Retinal pigment epithelial cell (primary cell): ENCODE measurements at regions not wholly inside any gene's neighbourhood (a gene's known extent, or its start where the extent isn't known, plus 50 kb on each side); places are given as distances from the start of the nearest gene placed in this dataset.
A peak's percentile ranks its signal among the peaks of the same experiment; 100 is the strongest.

Source experiments
- DNase-seq: peaks from one replicate; pipeline ENCODE4 v3.0.0-alpha.2; 2010; ENCODE audit warnings: low read depth
- H3K4me3 ChIP-seq: 2 replicates; pipeline ENCODE4 v1.5.1; 2011; ENCODE audit warnings: mild to moderate bottlenecking, low read length, control low read depth, moderate library complexity
- CTCF ChIP-seq: conservative IDR thresholded peaks from 2 replicates; pipeline ENCODE4 v1.5.1; 2011; ENCODE audit warnings: low read depth, low read length, control low read depth, inconsistent platforms

- DNase-seq = no peak
- H3K4me3 ChIP-seq = no peak overlapping the region
- TF ChIP-seq CTCF = no peak
These were observed 71.9 kb downstream of the TNP1 start for GRCh38 chr2:216787851-216788540.

DNA sequence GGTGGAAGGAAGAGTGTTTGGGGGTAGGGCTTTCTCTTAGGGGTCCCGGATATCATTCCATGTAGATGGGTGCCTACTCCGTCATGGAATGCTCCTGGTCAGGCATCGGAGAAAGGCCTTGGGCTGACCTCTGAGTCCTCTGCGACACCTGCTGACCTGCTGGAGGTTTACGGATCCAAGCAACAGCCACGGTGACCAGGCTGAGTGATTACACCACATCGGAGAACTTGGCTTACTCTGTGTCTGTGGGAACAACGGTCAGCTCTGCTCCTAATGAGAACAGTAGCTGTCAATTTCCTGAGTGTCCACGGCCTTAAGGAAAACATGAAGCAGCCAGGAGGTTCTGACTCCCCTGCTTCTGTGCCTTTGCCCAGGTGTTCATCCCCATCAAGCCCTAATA lies 73.2 kb downstream of the TNP1 start:
- no peak for DNase-seq
- no peak for TF ChIP-seq CTCF
- no peak overlapping the region for H3K4me3 ChIP-seq

DNA sequence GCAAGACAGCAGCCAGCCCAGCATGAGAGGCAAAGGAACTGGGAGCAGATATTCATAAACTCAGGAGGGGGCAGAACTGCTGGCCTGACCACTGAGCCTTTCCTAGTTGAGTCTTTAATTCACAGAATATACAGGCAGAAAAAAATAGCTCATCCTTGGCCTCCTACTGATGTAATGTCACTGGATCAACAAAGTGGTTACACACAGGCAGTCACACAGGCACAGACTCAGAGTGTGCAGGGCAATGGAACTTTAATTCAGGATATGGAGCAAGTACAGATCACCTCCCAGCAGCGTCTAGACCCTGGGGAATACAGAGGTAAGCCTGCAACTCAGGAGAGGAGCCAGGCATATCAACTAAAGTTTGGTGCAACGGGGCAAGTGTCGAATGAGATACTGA lies 75.4 kb downstream of the TNP1 start:
- no peak overlapping the region for H3K4me3 ChIP-seq
- DNase-seq = no peak
- no peak for TF ChIP-seq CTCF

DNA sequence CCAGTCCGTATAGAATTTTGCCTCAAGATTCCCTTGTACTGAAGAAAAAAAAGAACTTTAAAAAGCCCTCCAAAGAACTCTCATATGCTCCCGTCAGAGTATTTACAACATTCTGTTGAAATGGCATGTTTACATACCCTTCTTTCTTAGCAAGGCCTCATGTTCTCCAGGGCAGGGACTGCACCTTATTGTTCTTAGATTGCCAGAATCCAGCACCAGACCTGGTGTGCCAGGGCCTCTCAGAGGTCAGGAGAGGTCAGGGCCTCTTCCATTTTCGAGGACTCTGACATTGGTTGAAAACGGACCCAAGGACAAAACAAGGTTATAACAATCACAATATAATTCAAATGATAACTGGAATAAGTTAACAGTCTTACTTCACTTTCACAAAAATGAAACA lies 78.2 kb downstream of the TNP1 start:
- no peak for DNase-seq
- no peak overlapping the region for H3K4me3 ChIP-seq
- no peak for TF ChIP-seq CTCF

DNA sequence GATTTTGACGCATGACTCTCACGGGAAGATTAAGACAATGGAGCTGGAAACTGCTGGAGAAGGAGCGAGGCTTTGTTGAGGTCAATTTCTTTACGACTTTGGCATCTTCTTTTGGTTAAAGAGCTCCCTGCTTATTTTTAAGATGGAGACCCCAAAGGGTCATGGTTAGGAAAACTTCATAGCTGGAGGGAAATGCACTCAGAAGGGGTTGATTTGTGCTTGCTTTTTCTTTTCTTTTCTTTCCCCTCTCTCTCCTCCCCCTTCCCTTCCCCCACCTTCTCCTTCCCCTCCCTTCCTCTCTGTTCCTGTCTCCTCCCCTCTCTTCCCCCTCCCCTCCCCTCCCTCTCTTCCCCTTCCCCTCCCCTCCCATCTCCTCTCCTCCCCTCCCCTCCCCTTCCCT lies 79.0 kb downstream of the TNP1 start:
- DNase-seq = no peak
- no peak overlapping the region for H3K4me3 ChIP-seq
- TF ChIP-seq CTCF = no peak

GRCh38 chr2:216777637-216778273 lies 82.1 kb downstream of the TNP1 start:
- DNase-seq = no peak
- TF ChIP-seq CTCF = peak; percentile 71
- H3K4me3 ChIP-seq = no peak overlapping the region

GRCh38 chr2:216776066-216776850 lies 80.9 kb upstream of the IGFBP5 start:
- H3K4me3 ChIP-seq = no peak overlapping the region
- DNase-seq = no peak
- no peak for TF ChIP-seq CTCF
